Thoracic aorta (tissue), 2 donors: ENCODE measurements at regions not wholly inside any gene's neighbourhood (a gene's known extent, or its start where the extent isn't known, plus 50 kb on each side); places are given as distances from the start of the nearest gene placed in this dataset.

Source experiments
- ATAC-seq: fragments of 150-250 bp; one replicate; pipeline ENCODE4 v1.8.0; 2017; ENCODE audit warnings: low read depth; ENCODE audit not compliant: insufficient number of reproducible peaks, low FRiP score
- DNase-seq: peaks from one replicate; pipeline ENCODE4 v3.0.0-alpha.2; 2020; ENCODE audit warnings: low spot score
- H3K27ac ChIP-seq, 2 donors: fragments of 200-600 bp; sonication (generic); 1 replicate in 1 of 2; 2 replicates in 1 of 2; pipeline ENCODE4 v1.5.1; 2016; ENCODE audit warnings: mild to moderate bottlenecking in 2 of 2, moderate library complexity in 2 of 2
- H3K27me3 ChIP-seq: fragments of 200-600 bp; sonication (generic); replicated peaks from 2 replicates; pipeline ENCODE4 v1.6.0; 2016; ENCODE audit warnings: mild to moderate bottlenecking; ENCODE audit not compliant: insufficient read depth
- H3K36me3 ChIP-seq: fragments of 200-600 bp; sonication (generic); one replicate; pipeline ENCODE4 v1.5.1; 2016
- H3K4me1 ChIP-seq, 2 donors: fragments of 200-600 bp; sonication (generic); 1 replicate in 1 of 2; 2 replicates in 1 of 2; pipeline versions ENCODE4 v1.5.1 to v1.6.0; 2016; ENCODE audit warnings: low read depth in 2 of 2, mild to moderate bottlenecking in 1 of 2; ENCODE audit not compliant: control insufficient read depth in 1 of 2
- H3K4me3 ChIP-seq: fragments of 200-600 bp; sonication (generic); 2 replicates; pipeline ENCODE4 v1.5.1; 2016; ENCODE audit warnings: mild to moderate bottlenecking
- H3K9me3 ChIP-seq: fragments of 200-600 bp; sonication (generic); 2 replicates; pipeline ENCODE4 v1.5.1; 2016
- CTCF ChIP-seq: fragments of 200-600 bp; sonication (generic); IDR thresholded peaks from one replicate; pipeline ENCODE4 v1.5.1; 2019; ENCODE audit warnings: antibody characterized with exemption

- H3K27ac ChIP-seq = no peak overlapping the region
- no peaks in the 10 kb centered on the region for H3K36me3 ChIP-seq
- H3K4me1 ChIP-seq = peaks cover 8 to 16% of the 10 kb centered on the region in 2 donors
- no peak for ATAC-seq
- no peaks in the 10 kb centered on the region for H3K27me3 ChIP-seq
- no peak for DNase-seq
- H3K9me3 ChIP-seq = no peaks in the 10 kb centered on the region
- no peak overlapping the region for H3K4me3 ChIP-seq
- no peak for TF ChIP-seq CTCF
Measured at GRCh38 chr13:109629737-109630136, 156.6 kb downstream of the IRS2 start.

- H3K9me3 ChIP-seq = no peaks in the 10 kb centered on the region
- no peak for TF ChIP-seq CTCF
- DNase-seq (no peak), ATAC-seq (peak; percentile 72)
- no peaks in the 10 kb centered on the region for H3K36me3 ChIP-seq
- peaks cover 8 to 16% of the 10 kb centered on the region in 2 donors for H3K4me1 ChIP-seq
- H3K27ac ChIP-seq = peak overlapping the region in 1 of 2 donors; percentile 74
- H3K4me3 ChIP-seq = no peak overlapping the region
- H3K27me3 ChIP-seq = no peaks in the 10 kb centered on the region
Measured at GRCh38 chr13:109628251-109628699, 158.1 kb downstream of the IRS2 start.

GRCh38 chr13:109627649-109628048 is 158.7 kb downstream of the IRS2 start:
- peak overlapping the region; percentile 9 to 74 for H3K27ac ChIP-seq

GRCh38 chr13:109626386-109627171 is 159.8 kb downstream of the IRS2 start:
- ATAC-seq = no peak
- peaks cover 8 to 16% of the 10 kb centered on the region in 2 donors for H3K4me1 ChIP-seq
- H3K36me3 ChIP-seq = no peaks in the 10 kb centered on the region
- no peak for DNase-seq
- H3K27me3 ChIP-seq = no peaks in the 10 kb centered on the region
- no peak overlapping the region for H3K27ac ChIP-seq
- H3K4me3 ChIP-seq = no peak overlapping the region
- no peak for TF ChIP-seq CTCF
- no peaks in the 10 kb centered on the region for H3K9me3 ChIP-seq

More at GRCh38 chr13:109627649-109628048, 158.7 kb downstream of the IRS2 start:
- Histone ChIP-seq H3K36me3 (no peaks in the 10 kb centered on the region), H3K4me3 (no peak overlapping the region), H3K9me3 (no peaks in the 10 kb centered on the region), H3K27me3 (no peaks in the 10 kb centered on the region), H3K4me1 (peaks cover 8 to 16% of the 10 kb centered on the region in 2 donors)
- no peak for DNase-seq
- TF ChIP-seq CTCF = no peak
- no peak for ATAC-seq

- ATAC-seq = no peak
- Histone ChIP-seq H3K4me1 (peaks cover 8 to 16% of the 10 kb centered on the region in 2 donors), H3K4me3 (no peak overlapping the region), H3K27me3 (no peaks in the 10 kb centered on the region), H3K27ac (no peak overlapping the region), H3K36me3 (no peaks in the 10 kb centered on the region), H3K9me3 (no peaks in the 10 kb centered on the region)
- TF ChIP-seq CTCF = no peak
- no peak for DNase-seq
Measured at GRCh38 chr13:109625156-109625555, 161.2 kb downstream of the IRS2 start.
